ENCODE measurements at regions not wholly inside any gene's neighbourhood (a gene's known extent, or its start where the extent isn't known, plus 50 kb on each side); places are given as distances from the start of the nearest gene placed in this dataset.

DNA sequence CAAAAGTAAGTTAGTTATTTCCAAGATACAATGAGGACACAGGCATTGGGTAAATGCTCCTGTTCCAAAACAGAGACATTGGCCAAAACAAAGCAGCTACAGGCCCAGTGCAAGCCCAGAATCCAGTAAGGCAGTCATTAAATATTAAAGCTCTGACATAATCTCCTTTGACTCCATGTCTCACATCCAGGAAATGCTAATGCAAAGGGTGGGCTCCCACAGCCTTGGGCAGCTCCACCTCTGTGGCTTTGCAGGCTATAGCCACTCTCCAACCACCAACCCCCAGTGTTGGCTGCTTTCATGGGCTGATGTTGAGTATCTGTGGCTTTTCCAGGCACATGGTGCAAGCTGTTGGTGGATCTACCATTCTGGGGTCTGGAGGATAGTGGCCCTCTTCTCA is 733.4 kb upstream of the SOX9 start:
- TF ChIP-seq, protein P1, sequence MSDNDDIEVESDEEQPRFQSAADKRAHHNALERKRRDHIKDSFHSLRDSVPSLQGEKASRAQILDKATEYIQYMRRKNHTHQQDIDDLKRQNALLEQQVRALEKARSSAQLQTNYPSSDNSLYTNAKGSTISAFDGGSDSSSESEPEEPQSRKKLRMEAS (IDR thresholded peaks at IDR 0.05; ENCODE audit: insufficient read depth, insufficient read length) = no peak
- TF ChIP-seq, protein P2, sequence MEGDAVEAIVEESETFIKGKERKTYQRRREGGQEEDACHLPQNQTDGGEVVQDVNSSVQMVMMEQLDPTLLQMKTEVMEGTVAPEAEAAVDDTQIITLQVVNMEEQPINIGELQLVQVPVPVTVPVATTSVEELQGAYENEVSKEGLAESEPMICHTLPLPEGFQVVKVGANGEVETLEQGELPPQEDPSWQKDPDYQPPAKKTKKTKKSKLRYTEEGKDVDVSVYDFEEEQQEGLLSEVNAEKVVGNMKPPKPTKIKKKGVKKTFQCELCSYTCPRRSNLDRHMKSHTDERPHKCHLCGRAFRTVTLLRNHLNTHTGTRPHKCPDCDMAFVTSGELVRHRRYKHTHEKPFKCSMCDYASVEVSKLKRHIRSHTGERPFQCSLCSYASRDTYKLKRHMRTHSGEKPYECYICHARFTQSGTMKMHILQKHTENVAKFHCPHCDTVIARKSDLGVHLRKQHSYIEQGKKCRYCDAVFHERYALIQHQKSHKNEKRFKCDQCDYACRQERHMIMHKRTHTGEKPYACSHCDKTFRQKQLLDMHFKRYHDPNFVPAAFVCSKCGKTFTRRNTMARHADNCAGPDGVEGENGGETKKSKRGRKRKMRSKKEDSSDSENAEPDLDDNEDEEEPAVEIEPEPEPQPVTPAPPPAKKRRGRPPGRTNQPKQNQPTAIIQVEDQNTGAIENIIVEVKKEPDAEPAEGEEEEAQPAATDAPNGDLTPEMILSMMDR (IDR thresholded peaks at IDR 0.05; ENCODE audit: extremely low read depth in 1 of 2, insufficient read depth in 1 of 2, low read depth in 1 of 2, low read length in 2 of 2) = no peak
- no peak for TF ChIP-seq EZH2 (IDR thresholded peaks at IDR 0.05; ENCODE audit: borderline replicate concordance, low read depth, low read length, severe bottlenecking)
- TF ChIP-seq POLR2A (IDR thresholded peaks at IDR 0.05; ENCODE audit: low read depth, low read length) = no peak
- TF ChIP-seq FOS (IDR thresholded peaks at IDR 0.05; ENCODE audit: borderline replicate concordance, insufficient read depth, low read length) = no peak
- no peak for TF ChIP-seq MYC (IDR thresholded peaks at IDR 0.05; ENCODE audit: low read depth, low read length)

Data from endothelial cell of umbilical vein (primary cell).